ENCODE measurements at regions not wholly inside any gene's neighbourhood (a gene's known extent, or its start where the extent isn't known, plus 50 kb on each side); places are given as distances from the start of the nearest gene placed in this dataset.

DNA sequence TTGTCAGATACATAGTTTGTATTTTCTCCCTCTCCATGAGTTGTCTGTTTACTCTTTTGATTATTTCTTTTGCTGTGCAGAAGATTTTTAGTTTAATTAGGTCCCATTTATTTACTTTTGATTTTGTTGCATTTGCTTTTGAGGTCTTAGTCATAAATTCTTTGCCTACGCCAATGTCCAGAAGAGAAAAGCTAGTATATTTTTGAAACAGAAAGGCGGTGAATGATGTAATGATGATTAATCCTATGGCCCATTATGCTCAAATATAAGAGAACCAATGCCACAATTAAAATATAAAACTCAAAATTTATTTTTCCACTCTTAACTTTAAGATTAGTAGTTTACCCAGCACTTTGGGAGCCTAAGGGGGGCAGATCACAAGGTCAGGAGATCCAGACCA, 59.8 kb upstream of the SMIM36 start:
- POLR2A ChIA-PET = no interaction called here
- TF ChIP-seq, protein P1, sequence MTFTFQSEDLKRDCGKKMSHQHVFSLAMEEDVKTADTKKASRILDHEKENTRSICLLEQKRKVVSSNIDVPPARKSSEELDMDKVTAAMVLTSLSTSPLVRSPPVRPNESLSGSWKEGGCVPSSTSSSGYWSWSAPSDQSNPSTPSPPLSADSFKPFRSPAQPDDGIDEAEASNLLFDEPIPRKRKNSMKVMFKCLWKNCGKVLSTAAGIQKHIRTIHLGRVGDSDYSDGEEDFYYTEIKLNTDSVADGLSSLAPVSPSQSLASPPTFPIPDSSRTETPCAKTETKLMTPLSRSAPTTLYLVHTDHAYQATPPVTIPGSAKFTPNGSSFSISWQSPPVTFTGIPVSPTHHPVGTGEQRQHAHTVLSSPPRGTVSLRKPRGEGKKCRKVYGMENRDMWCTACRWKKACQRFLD (tag by site-specific recombination; IDR thresholded peaks at IDR 0.05) = no peak
- TF ChIP-seq SP7 (tag by site-specific recombination; IDR thresholded peaks at IDR 0.05) (no peak), ZNF169 (tag by site-specific recombination; IDR thresholded peaks at IDR 0.05) (no peak), ZNF560 (tag by site-specific recombination; IDR thresholded peaks at IDR 0.05; ENCODE audit: borderline replicate concordance) (no peak), ZXDB (tag by site-specific recombination; IDR thresholded peaks at IDR 0.05) (no peak), ZNF324 (tag by site-specific recombination; IDR thresholded peaks at IDR 0.05) (no peak), KLF9 (tag by site-specific recombination; IDR thresholded peaks at IDR 0.05; ENCODE audit: low read depth) (no peak), ZNF571 (tag by site-specific recombination; IDR thresholded peaks at IDR 0.05) (no peak), ZNF24 (tag by site-specific recombination; IDR thresholded peaks at IDR 0.05) (no peak)
- TF ChIP-seq, protein P2, sequence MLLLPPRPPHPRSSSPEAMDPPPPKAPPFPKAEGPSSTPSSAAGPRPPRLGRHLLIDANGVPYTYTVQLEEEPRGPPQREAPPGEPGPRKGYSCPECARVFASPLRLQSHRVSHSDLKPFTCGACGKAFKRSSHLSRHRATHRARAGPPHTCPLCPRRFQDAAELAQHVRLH (tag by site-specific recombination; IDR thresholded peaks at IDR 0.05) = no peak
- TF ChIP-seq, protein P3, sequence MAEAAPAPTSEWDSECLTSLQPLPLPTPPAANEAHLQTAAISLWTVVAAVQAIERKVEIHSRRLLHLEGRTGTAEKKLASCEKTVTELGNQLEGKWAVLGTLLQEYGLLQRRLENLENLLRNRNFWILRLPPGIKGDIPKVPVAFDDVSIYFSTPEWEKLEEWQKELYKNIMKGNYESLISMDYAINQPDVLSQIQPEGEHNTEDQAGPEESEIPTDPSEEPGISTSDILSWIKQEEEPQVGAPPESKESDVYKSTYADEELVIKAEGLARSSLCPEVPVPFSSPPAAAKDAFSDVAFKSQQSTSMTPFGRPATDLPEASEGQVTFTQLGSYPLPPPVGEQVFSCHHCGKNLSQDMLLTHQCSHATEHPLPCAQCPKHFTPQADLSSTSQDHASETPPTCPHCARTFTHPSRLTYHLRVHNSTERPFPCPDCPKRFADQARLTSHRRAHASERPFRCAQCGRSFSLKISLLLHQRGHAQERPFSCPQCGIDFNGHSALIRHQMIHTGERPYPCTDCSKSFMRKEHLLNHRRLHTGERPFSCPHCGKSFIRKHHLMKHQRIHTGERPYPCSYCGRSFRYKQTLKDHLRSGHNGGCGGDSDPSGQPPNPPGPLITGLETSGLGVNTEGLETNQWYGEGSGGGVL (tag by site-specific recombination; IDR thresholded peaks at IDR 0.05) = no peak
- TF ChIP-seq, protein P4, sequence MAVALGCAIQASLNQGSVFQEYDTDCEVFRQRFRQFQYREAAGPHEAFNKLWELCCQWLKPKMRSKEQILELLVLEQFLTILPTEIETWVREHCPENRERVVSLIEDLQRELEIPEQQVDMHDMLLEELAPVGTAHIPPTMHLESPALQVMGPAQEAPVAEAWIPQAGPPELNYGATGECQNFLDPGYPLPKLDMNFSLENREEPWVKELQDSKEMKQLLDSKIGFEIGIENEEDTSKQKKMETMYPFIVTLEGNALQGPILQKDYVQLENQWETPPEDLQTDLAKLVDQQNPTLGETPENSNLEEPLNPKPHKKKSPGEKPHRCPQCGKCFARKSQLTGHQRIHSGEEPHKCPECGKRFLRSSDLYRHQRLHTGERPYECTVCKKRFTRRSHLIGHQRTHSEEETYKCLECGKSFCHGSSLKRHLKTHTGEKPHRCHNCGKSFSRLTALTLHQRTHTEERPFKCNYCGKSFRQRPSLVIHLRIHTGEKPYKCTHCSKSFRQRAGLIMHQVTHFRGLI (tag by site-specific recombination; IDR thresholded peaks at IDR 0.05) = no peak

DNA sequence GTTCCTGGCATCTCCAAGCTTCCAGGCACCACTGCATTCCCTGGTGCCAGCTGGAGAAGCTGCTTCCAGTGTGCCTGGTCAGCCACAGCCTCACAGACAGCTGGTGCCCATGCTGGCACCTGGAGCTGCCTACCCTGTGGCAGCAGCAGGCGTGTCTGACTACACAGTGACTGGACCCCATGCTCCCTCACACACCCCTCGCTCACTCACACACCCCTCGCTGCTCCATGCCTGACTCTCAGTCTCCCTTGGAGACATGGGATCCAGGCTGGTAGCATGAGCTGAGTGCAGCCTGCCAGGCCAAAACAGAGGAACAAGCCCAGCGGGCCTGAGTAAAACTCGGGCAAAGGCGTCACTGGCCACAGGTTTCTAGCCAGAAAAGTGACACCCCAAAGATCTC, 59.1 kb upstream of the SMIM36 start:
- ChIA-PET POLR2A (no interaction called here), CTCF (no interaction called here)

More for the DNA sequence above, 59.8 kb upstream of the SMIM36 start:
- no peaks in the 10 kb centered on the region for H3K4me1 ChIP-seq (ENCODE audit: control insufficient read depth, insufficient read depth, low read length)
- no peak overlapping the region for H3K4me3 ChIP-seq (ENCODE audit: low read depth, low read length)
- H3K9me3 ChIP-seq (ENCODE audit: control insufficient read depth, insufficient read depth, low read depth, low read length) = no peaks in the 10 kb centered on the region
- no peaks in the 10 kb centered on the region for H3K36me3 ChIP-seq (ENCODE audit: control insufficient read depth in 2 of 2, insufficient read depth in 1 of 2, low read length in 2 of 2)
- CTCF ChIA-PET = interaction anchor here (0.5 to 0.9 kb wide), 4 partner anchors 14 to 1593 kb away, joined by 3 to 4 read pairs (median 4); no protein-coding TSS in a partner anchor
- H3K27ac ChIP-seq (ENCODE audit: extremely low read depth, low read depth, low read length) = no peak overlapping the region

DNA sequence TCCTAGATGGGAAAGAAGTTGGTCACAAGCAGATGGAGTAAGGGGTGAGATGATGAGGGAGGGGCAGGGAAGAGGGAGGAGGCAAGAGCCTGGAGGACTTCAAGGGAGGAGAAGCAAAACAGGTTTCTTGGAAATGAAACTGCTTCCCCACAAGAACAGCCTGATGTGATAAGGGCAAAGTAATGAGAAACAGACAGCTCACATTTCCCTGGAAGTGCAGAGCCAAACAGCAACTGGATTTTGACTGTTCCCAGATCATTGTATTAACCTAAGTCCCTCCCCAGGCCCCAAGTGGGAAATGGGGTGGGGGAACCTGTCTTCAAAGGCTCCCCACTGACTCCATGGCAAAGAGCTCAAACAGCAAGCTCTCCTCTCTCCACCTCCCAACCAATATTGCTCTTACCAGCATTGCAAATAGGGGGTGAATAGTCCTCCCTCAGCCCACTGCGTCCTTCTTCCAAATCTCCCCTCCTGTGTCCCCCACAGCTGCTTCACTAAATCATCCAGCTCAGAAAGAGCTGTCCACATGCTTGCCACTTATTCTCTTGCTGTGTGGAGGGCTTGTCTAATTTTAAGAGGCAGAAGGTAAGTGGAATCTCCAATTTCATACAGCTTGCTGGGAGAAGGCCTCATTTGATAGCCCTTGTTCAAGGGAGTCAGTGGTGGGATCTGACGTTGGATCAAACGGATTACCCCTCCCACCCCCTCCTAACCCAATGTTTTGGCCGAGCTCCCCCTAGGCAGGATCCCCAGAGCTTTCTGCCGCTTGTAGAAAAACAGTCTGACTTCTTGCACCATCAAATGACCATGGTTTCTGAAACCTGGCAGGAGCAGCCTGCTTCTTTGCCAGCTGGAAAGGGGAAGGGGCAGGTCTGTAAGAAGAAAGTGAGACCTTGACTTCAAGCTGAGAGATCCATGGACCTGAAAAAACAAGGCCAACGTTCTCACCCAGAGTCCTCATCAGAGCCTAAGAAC, 56.3 kb upstream of the SMIM36 start:
- no peaks in the 10 kb centered on the region for H3K36me3 ChIP-seq (ENCODE audit: control insufficient read depth in 2 of 2, insufficient read depth in 1 of 2, low read length in 2 of 2)
- H3K4me3 ChIP-seq (ENCODE audit: low read depth, low read length) = no peak overlapping the region
- H3K9me3 ChIP-seq (ENCODE audit: control insufficient read depth, insufficient read depth, low read depth, low read length) = no peaks in the 10 kb centered on the region
- H3K4me1 ChIP-seq (ENCODE audit: control insufficient read depth, insufficient read depth, low read length) = no peaks in the 10 kb centered on the region
- ChIA-PET CTCF (interaction anchor here (0.8 to 1.4 kb wide), 3 partner anchors 11 to 203 kb away, joined by 3 to 5 read pairs (median 4); no protein-coding TSS in a partner anchor), POLR2A (interaction anchor here (0.9 kb wide), 1 partner anchor 184 kb away, joined by 3 read pairs; no protein-coding TSS in a partner anchor)
- H3K27ac ChIP-seq (ENCODE audit: extremely low read depth, low read depth, low read length) = no peak overlapping the region
- TF ChIP-seq, protein P5, sequence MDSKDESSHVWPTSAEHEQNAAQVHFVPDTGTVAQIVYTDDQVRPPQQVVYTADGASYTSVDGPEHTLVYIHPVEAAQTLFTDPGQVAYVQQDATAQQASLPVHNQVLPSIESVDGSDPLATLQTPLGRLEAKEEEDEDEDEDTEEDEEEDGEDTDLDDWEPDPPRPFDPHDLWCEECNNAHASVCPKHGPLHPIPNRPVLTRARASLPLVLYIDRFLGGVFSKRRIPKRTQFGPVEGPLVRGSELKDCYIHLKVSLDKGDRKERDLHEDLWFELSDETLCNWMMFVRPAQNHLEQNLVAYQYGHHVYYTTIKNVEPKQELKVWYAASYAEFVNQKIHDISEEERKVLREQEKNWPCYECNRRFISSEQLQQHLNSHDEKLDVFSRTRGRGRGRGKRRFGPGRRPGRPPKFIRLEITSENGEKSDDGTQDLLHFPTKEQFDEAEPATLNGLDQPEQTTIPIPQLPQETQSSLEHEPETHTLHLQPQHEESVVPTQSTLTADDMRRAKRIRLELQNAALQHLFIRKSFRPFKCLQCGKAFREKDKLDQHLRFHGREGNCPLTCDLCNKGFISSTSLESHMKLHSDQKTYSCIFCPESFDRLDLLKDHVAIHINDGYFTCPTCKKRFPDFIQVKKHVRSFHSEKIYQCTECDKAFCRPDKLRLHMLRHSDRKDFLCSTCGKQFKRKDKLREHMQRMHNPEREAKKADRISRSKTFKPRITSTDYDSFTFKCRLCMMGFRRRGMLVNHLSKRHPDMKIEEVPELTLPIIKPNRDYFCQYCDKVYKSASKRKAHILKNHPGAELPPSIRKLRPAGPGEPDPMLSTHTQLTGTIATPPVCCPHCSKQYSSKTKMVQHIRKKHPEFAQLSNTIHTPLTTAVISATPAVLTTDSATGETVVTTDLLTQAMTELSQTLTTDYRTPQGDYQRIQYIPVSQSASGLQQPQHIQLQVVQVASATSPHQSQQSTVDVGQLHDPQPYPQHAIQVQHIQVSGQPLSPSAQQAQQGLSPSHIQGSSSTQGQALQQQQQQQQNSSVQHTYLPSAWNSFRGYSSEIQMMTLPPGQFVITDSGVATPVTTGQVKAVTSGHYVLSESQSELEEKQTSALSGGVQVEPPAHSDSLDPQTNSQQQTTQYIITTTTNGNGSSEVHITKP (tag by site-specific recombination; IDR thresholded peaks at IDR 0.05) = no peak
- TF ChIP-seq, protein P6, sequence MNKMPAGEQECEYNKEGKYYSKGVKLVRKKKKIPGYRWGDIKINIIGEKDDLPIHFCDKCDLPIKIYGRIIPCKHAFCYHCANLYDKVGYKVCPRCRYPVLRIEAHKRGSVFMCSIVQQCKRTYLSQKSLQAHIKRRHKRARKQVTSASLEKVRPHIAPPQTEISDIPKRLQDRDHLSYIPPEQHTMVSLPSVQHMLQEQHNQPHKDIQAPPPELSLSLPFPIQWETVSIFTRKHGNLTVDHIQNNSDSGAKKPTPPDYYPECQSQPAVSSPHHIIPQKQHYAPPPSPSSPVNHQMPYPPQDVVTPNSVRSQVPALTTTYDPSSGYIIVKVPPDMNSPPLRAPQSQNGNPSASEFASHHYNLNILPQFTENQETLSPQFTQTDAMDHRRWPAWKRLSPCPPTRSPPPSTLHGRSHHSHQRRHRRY (tag by site-specific recombination; IDR thresholded peaks at IDR 0.05) = no peak
- TF ChIP-seq, protein P7, sequence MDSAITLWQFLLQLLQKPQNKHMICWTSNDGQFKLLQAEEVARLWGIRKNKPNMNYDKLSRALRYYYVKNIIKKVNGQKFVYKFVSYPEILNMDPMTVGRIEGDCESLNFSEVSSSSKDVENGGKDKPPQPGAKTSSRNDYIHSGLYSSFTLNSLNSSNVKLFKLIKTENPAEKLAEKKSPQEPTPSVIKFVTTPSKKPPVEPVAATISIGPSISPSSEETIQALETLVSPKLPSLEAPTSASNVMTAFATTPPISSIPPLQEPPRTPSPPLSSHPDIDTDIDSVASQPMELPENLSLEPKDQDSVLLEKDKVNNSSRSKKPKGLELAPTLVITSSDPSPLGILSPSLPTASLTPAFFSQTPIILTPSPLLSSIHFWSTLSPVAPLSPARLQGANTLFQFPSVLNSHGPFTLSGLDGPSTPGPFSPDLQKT (IDR thresholded peaks at IDR 0.05; ENCODE audit: borderline replicate concordance, low read depth, low read length) = no peak
- no peak for TF ChIP-seq ZNF292 (tag by site-specific recombination; IDR thresholded peaks at IDR 0.05; ENCODE audit: borderline replicate concordance, low read depth)
- no peak for TF ChIP-seq ZNF600 (tag by site-specific recombination; IDR thresholded peaks at IDR 0.05)
- TF ChIP-seq KLF7 (tag by site-specific recombination; IDR thresholded peaks at IDR 0.05; ENCODE audit: borderline replicate concordance) = no peak

More for the DNA sequence above, 59.1 kb upstream of the SMIM36 start:
- no peak for TF ChIP-seq ZNF341 (tag by site-specific recombination; IDR thresholded peaks at IDR 0.05; ENCODE audit: low read depth)
- Histone ChIP-seq H3K9me3 (ENCODE audit: control insufficient read depth, insufficient read depth, low read depth, low read length) (no peaks in the 10 kb centered on the region), H3K27ac (ENCODE audit: extremely low read depth, low read depth, low read length) (no peak overlapping the region), H3K36me3 (ENCODE audit: control insufficient read depth in 2 of 2, insufficient read depth in 1 of 2, low read length in 2 of 2) (no peaks in the 10 kb centered on the region), H3K4me3 (ENCODE audit: low read depth, low read length) (no peak overlapping the region), H3K4me1 (ENCODE audit: control insufficient read depth, insufficient read depth, low read length) (no peaks in the 10 kb centered on the region)

All from HEK293 (cell line).